ENCODE measurements at regions not wholly inside any gene's neighbourhood (a gene's known extent, or its start where the extent isn't known, plus 50 kb on each side); places are given as distances from the start of the nearest gene placed in this dataset.

DNA sequence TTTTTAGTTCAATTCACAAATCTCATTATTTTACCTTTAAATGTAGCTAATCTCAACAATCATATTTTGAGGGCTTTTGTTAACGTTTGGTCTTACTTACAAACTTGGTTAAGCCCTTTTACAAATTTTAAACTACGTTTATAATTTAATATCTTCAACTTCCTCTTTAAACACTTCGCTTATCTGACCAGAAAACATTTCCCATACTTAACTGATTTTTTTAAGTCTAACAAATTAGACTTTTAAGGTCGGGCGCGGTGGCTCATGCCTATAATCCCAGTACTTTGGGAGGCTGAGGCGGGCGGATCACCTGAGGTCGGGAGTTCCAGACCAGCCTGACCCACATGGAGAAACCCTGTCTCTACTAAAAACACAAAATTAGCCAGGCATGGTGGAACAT, 300.9 kb downstream of the LMX1A start:
- Histone ChIP-seq H3K9ac (ENCODE audit: low read depth, low read length) (no peak overlapping the region), H4K20me1 (ENCODE audit: insufficient read depth, low read length) (no peaks in the 10 kb centered on the region), H3K14ac (replicated peaks; ENCODE audit: low read depth, low read length) (no peak overlapping the region), H3K79me1 (ENCODE audit: low read depth in 1 of 2, low read length in 2 of 2) (no peaks in the 10 kb centered on the region), H2AK5ac (ENCODE audit: low read depth, low read length) (no peak overlapping the region), H2AFZ (replicated peaks; ENCODE audit: low read length, poor library complexity) (no peak overlapping the region), H4K8ac (ENCODE audit: low read depth in 2 of 2, low read length in 2 of 2) (no peak overlapping the region), H3K27ac (ENCODE audit: insufficient read depth, low read length) (no peak overlapping the region), H2AK9ac (replicated peaks; ENCODE audit: low read depth, low read length, poor library complexity) (no peak overlapping the region), H3K27me3 (ENCODE audit: control insufficient read depth, insufficient read depth, low read length) (no peaks in the 10 kb centered on the region), H3K9me1 (ENCODE audit: insufficient read depth, low read length) (no peaks in the 10 kb centered on the region), H3K4me3 (ENCODE audit: insufficient read depth, low read depth, low read length) (no peak overlapping the region), H2BK5ac (ENCODE audit: low read depth, low read length, poor library complexity, severe bottlenecking) (no peak overlapping the region), H2BK15ac (ENCODE audit: low read depth, low read length) (no peak overlapping the region), H4K5ac (ENCODE audit: low read depth, low read length) (no peak overlapping the region), H3K18ac (ENCODE audit: low read depth, low read length) (no peak overlapping the region), H3K23ac (ENCODE audit: low read depth, low read length) (no peak overlapping the region), H4K91ac (ENCODE audit: insufficient read depth, low read depth, low read length) (no peak overlapping the region), H2BK20ac (ENCODE audit: low read depth, low read length) (no peak overlapping the region), H3K9me3 (ENCODE audit: control insufficient read depth, insufficient read depth, low read length) (no peaks in the 10 kb centered on the region), H2BK120ac (ENCODE audit: low read depth, low read length) (no peak overlapping the region), H3K56ac (ENCODE audit: extremely low read depth, insufficient read depth, low read length) (no peak overlapping the region), H3K4me2 (ENCODE audit: low read depth, low read length) (no peak overlapping the region), H3K4me1 (ENCODE audit: control insufficient read depth, insufficient read depth, low read length) (no peaks in the 10 kb centered on the region), H3K36me3 (ENCODE audit: control insufficient read depth, insufficient read depth, low read length) (no peaks in the 10 kb centered on the region), H3K4ac (ENCODE audit: low read depth, low read length) (no peak overlapping the region)
- intact Hi-C loops (cut with micrococcal nuclease) (no loop called here), dilution Hi-C loops (cut with HindIII; ENCODE audit: low sequenced_read_pairs, unreplicated experiment) (no loop called here), in situ Hi-C loops (cut with MboI; ENCODE audit: low sequenced_read_pairs) (loop anchor here (25.0 kb wide), 2 partner anchors 1518 to 1643 kb away; no protein-coding TSS in a partner anchor)
- WGBS, 2 experiments (ENCODE audit: extremely low coverage in 2 of 2, insufficient read length in 1 of 2), result 100% methylated on average over 2 of the region's 9 CpGs; no CpG with 5 or more reads in 1 of the 2 experiments
- no TSS peak for BruUV-seq (replicated peaks)
- POLR2A ChIA-PET (ENCODE audit: unreplicated experiment), result no interaction called here
- TF ChIP-seq, protein P1, sequence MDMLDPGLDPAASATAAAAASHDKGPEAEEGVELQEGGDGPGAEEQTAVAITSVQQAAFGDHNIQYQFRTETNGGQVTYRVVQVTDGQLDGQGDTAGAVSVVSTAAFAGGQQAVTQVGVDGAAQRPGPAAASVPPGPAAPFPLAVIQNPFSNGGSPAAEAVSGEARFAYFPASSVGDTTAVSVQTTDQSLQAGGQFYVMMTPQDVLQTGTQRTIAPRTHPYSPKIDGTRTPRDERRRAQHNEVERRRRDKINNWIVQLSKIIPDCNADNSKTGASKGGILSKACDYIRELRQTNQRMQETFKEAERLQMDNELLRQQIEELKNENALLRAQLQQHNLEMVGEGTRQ (IDR thresholded peaks at IDR 0.05; ENCODE audit: low read depth, low read length), result no peak
- TF ChIP-seq CEBPB (IDR thresholded peaks at IDR 0.05; ENCODE audit: low read depth, low read length) (no peak), POLR2A (IDR thresholded peaks at IDR 0.05; ENCODE audit: low read depth, low read length) (no peak), CHD1 (IDR thresholded peaks at IDR 0.05; ENCODE audit: low read depth, low read length) (no peak)
- no peak for ATAC-seq (ENCODE audit: low read depth)
- CTCF ChIA-PET, result interaction anchor here (0.6 kb wide), 1 partner anchor 203 kb away, joined by 3 read pairs; no protein-coding TSS in a partner anchor
- no peak for DNase-seq

Measured in IMR-90 (cell line).